GM21737 (cell line): ENCODE measurements at regions not wholly inside any gene's neighbourhood (a gene's known extent, or its start where the extent isn't known, plus 50 kb on each side); places are given as distances from the start of the nearest gene placed in this dataset.
"Not testable (repeated sequence)": the region's sequence is repeated elsewhere in the genome, so short reads cannot be mapped to it uniquely, and the experiment has no call there.

Experiments
- ATAC-seq: cut with Tn5 transposase; IDR thresholded peaks from one replicate; pipeline ENCODE4 v1.9.1; 2021; ENCODE audit warnings: mild to moderate bottlenecking, moderate library complexity; ENCODE audit not compliant: unreplicated experiment

DNA sequence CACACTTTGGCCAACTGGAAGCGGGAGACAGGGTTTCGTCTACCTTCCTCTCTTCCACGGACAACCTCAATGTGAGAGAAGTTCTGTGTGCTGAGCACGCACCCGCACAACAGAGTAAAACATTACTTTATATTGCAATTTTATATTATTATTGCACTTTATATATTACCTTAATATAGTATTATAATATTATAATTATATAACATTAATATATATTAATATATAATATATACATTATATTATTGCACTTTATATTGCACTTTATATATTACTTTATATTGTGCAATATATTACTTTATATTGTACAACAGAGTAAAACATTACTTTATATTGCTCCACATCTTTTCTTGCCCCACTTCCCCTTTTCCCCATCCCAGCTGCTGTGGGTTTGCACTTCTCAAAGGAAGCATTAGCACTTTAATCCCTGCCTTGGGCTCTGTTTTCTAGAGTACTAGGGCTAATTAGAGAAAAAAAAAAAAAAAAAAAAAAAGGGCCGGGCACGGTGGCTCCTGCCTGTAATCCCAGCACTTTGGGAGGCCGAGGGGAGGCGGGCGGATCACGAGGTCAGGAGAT lies 76.4 kb upstream of the SLC4A7 start:
- no peak for ATAC-seq

GRCh38 chr3:27559835-27560234 lies 75.7 kb upstream of the SLC4A7 start:
- no peak for ATAC-seq

DNA sequence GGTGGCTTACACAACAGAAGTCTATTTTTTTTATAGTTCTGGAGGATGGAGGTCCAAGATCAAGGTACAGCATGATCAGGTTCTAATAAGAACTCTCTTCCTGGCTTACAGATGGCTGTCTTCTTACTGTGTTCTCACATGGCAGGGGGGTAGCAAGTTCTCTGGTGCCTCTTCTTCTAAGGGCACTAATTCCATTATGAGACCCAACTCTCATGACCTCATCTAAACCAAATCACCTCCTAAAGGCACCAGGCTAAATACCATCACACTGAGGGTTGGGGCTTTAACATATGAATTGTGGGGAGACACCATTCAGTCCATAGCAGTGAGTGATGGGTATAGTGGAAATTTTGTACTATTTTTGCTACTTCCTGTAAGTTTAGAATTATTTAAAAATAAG lies 75.2 kb upstream of the SLC4A7 start:
- no peak for ATAC-seq

DNA sequence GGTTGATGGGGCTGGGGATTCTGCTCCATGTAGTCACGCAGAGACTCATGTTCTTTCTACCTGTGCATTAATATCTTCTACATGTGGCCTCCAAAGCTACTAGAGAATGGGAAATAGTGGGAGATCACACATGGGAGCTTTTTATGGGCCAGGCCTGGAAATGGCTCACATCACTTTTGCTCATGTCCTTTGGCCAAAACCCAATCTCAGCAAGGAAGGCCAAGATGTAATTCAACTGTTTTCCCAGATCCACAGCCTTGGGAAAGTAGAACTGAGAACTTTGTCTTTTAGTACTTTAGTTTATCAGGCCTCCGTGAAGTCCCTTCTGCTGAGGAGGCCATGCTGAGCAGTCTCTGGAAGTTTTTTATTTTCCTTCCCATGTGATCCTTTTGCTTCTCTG lies 73.2 kb upstream of the SLC4A7 start:
- no peak for ATAC-seq

DNA sequence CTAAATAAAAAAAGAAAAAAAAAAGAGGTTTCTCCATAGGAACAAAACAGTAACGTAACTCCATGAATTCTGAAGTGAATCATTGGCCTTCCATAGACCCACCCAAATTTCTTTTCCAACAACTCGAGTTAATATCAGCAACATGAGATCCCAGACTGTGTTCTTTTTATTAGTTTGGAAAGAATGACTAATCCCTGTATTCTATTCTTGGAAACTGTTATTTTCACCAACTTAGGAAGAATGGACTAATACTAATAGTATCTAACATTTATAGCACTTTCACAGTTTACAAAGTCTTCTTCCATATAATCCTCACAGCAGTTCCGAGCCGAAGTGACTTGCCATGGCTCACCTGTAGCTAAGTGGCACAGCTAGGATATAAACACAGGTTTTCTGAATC lies 72.7 kb upstream of the SLC4A7 start:
- no peak for ATAC-seq

GRCh38 chr3:27554706-27555105 lies 70.5 kb upstream of the SLC4A7 start:
- no peak for ATAC-seq

DNA sequence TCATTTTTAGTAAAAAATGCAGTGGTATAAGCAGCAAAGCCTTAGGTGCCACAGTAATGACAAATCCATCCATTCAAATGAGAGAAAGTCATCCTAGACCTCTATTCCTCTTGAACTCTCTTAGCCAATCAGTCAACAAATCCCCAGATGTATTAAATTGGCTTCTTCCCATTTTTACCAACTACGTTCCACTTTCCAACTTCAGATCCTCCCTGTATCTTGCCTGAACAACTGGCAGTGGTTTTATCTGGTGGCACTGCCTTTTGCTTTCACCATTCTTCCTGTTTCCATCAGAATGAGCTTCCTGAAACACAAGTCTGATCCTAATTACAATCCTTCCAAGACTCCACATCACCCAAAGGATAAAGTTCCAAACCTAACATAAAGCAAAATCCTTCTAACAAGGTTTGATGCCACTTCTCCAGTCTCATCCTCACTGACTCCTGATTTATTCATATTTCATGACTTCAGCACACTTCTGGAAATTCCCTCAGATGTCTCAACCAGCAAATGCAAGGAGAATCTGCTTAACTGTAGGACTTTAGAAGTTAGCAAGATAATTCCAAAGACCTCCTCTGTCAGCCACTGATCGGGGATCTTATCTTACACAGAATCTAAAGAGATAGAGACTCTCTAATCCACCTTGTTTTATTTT lies 69.8 kb upstream of the SLC4A7 start:
- no peak for ATAC-seq

- not testable (repeated sequence) for ATAC-seq
These were observed 68.5 kb upstream of the SLC4A7 start for GRCh38 chr3:27552708-27553107.

- ATAC-seq = not testable (repeated sequence)
These were observed 67.2 kb upstream of the SLC4A7 start for GRCh38 chr3:27551413-27551812.

DNA sequence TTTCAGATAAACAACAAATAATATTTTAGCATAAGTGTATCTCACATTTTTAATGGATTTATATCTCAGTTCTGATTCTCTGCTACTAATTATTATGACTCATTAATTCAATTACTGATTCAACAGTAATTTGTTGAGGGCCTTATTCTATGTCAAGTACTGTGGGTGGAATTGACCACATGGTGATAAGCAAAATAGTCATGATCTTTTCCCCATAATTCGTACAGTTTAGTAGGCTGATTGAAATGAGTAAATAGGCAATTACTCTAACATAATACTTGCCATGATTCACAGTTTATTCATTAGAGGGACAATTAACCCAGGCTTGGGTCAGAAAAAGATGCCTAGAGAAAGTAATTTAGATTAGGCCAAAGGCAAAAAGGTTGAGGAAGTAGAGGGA lies 60.9 kb upstream of the SLC4A7 start:
- ATAC-seq = no peak

DNA sequence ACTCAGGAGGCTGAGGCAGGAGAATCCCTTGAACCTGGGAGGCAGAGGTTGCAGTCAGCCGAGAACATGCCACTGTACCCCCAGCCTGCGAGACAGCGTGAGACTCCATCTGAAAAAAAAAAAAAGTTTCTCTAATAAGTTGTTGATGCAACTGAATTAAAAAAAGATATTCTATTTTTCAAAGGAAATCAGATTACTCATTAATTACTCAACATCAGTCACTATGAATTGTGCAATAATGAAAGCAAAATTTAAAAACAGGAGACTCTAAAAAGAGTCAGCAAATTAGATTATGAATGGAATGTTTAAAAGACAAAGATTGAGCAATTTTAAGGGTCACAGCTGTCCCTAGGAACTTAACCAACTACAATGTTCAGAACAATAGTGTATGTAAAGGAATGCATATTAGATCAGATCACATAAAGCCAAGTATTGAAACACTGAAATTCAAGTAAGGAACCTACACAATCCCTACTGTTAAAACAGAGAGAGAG lies 60.2 kb upstream of the SLC4A7 start:
- no peak for ATAC-seq

DNA sequence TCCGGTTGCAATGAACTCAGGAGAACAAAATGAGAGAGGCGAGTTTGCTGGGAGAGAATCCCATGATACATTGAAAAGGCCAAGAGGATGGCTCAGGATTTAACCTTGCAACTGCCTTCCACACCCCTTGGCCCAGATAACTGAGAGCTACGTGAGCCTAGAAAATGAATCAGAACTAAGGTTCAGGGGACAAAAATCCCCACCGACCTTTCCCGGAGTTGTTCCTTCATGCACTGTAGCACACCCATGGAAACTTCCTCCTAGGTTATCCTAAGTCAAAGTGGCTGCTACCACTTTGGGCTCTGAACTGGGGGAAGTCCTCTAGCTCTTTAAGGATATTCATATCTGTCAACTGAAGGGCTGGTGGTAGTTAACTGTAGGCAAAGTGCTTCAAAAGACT lies 58.3 kb upstream of the SLC4A7 start:
- no peak for ATAC-seq

DNA sequence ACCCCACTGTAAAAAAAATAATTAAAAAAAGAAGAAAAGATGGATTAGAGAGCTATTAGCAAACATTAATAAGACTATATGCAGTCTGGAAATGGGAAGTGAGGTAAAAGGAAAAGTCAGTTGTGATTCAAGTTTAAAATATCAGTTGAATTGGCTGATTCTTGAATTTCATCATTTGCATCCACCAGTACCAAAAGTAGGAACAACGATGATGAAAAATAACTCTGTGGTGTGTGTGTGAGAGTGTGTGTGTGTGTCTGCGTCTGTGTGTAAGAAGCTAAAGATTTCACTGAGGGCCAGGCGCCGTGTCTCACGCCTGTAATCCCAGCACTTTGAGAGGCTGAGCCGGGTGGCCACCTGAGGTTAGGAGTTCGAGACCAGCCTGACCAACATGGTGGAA lies 56.0 kb upstream of the SLC4A7 start:
- ATAC-seq = no peak

GRCh38 chr3:27536491-27536890 lies 52.3 kb upstream of the SLC4A7 start:
- ATAC-seq = no peak

GRCh38 chr3:27535809-27536392 lies 51.7 kb upstream of the SLC4A7 start:
- ATAC-seq = no peak

DNA sequence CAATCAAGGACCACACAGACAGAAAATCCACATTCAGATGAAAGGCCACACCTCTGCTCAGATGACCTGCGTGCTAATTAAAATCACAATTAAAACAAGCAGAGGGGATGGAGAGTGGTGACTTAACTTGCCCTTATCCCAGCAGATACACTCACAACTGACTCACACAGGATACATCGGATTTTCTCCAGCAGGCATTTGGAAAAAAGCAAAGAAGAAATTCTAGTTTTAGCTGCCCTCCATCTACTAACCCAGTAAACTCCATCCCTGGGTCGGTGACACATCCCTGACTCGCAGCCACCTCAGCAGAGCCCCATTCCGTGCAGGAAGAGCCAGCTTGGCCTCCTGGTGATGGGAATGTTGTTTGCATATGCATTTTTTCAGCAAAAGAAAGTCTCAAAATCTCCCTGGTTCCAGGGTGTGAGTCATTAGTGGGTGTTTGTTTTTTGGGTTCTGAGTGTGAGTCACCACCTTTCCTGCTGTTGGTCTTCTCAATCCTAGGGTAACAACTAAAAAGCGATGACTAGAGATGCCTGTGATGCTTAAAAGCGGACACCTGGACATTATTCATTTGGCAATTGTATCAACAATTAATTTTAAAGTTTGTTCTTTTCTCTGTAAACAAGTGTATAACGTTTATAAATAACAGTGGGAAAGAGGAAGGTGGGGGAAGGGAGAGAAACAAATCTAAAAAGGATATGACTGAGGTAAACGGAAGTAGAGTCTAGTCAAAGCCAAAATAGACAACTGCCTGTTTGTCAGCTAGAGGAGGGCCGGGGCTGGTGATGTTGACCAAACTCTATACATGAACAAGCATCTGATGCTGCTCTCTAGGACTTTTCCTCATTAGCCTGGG lies 49.8 kb upstream of the SLC4A7 start:
- ATAC-seq = peak; percentile 72
